ENCODE measurements at regions not wholly inside any gene's neighbourhood (a gene's known extent, or its start where the extent isn't known, plus 50 kb on each side); places are given as distances from the start of the nearest gene placed in this dataset.

- Histone ChIP-seq H3K27ac (ENCODE audit: low read depth, low read length) (no peak overlapping the region), H3K14ac (ENCODE audit: low read length) (no peak overlapping the region), H2BK12ac (ENCODE audit: low read length) (no peak overlapping the region), H3K4me2 (ENCODE audit: low read length) (no peak overlapping the region), H4K8ac (ENCODE audit: low read depth, low read length) (no peak overlapping the region), H4K91ac (ENCODE audit: low read depth, low read length) (no peak overlapping the region), H2AK5ac (ENCODE audit: low read length) (no peak overlapping the region), H3K27me3 (ENCODE audit: insufficient read depth, low read length) (peaks cover 11% of the 10 kb centered on the region), H3K9ac (ENCODE audit: low read length) (no peak overlapping the region), H3K79me1 (ENCODE audit: low read length) (no peaks in the 10 kb centered on the region), H3K4me1 (ENCODE audit: control insufficient read depth in 1 of 2, insufficient read depth in 2 of 2, low read length in 2 of 2) (peaks cover 0 to 1% of the 10 kb centered on the region in 2 experiments), H2AFZ (ENCODE audit: insufficient read depth, low read length, poor library complexity) (no peak overlapping the region), H3K9me3 (ENCODE audit: insufficient read depth, low read depth, low read length) (no peaks in the 10 kb centered on the region), H3K4ac (ENCODE audit: low read depth, low read length) (no peak overlapping the region), H3K23ac (ENCODE audit: low read length) (no peak overlapping the region), H2BK120ac (ENCODE audit: insufficient read depth, low read length, poor library complexity) (no peak overlapping the region), H3K4me3 (ENCODE audit: low read depth, low read length) (no peak overlapping the region), H3K79me2 (ENCODE audit: control insufficient read depth, insufficient read depth, low read length, poor library complexity) (no peaks in the 10 kb centered on the region), H3K18ac (ENCODE audit: low read length) (no peak overlapping the region), H2BK5ac (ENCODE audit: low read depth, low read length, poor library complexity) (no peak overlapping the region), H3K36me3 (ENCODE audit: control insufficient read depth in 1 of 2, insufficient read depth in 2 of 2, low read length in 2 of 2) (no peaks in the 10 kb centered on the region), H4K12ac (ENCODE audit: low read depth, low read length) (no peak overlapping the region)
- DNase-seq = peak; percentile 59 to 82
- WGBS (ENCODE audit: extremely low coverage, insufficient coverage, insufficient read length) = no CpG with 5 or more reads among the region's 7 CpGs
Observed at GRCh38 chr2:120436885-120437603, 91.1 kb downstream of the INHBB start.

GRCh38 chr2:120437604-120438000 is 91.7 kb downstream of the INHBB start:
- Histone ChIP-seq H3K4me2 (ENCODE audit: low read length) (no peak overlapping the region), H3K36me3 (ENCODE audit: control insufficient read depth in 1 of 2, insufficient read depth in 2 of 2, low read length in 2 of 2) (no peaks in the 10 kb centered on the region), H2BK12ac (ENCODE audit: low read length) (no peak overlapping the region), H3K4me1 (ENCODE audit: control insufficient read depth in 1 of 2, insufficient read depth in 2 of 2, low read length in 2 of 2) (peaks cover 5 to 7% of the 10 kb centered on the region in 2 experiments), H3K18ac (ENCODE audit: low read length) (no peak overlapping the region), H3K79me2 (ENCODE audit: control insufficient read depth, insufficient read depth, low read length, poor library complexity) (no peaks in the 10 kb centered on the region), H3K4me3 (ENCODE audit: low read depth, low read length) (no peak overlapping the region), H4K8ac (ENCODE audit: low read depth, low read length) (no peak overlapping the region), H4K12ac (ENCODE audit: low read depth, low read length) (no peak overlapping the region), H3K27me3 (ENCODE audit: insufficient read depth, low read length) (peaks cover 17% of the 10 kb centered on the region), H3K14ac (ENCODE audit: low read length) (no peak overlapping the region), H3K9me3 (ENCODE audit: insufficient read depth, low read depth, low read length) (no peaks in the 10 kb centered on the region), H3K9ac (ENCODE audit: low read length) (no peak overlapping the region), H3K23ac (ENCODE audit: low read length) (no peak overlapping the region), H4K91ac (ENCODE audit: low read depth, low read length) (no peak overlapping the region), H2BK120ac (ENCODE audit: insufficient read depth, low read length, poor library complexity) (no peak overlapping the region), H2AK5ac (ENCODE audit: low read length) (no peak overlapping the region), H3K27ac (ENCODE audit: low read depth, low read length) (no peak overlapping the region), H3K4ac (ENCODE audit: low read depth, low read length) (no peak overlapping the region), H3K79me1 (ENCODE audit: low read length) (no peaks in the 10 kb centered on the region), H2BK5ac (ENCODE audit: low read depth, low read length, poor library complexity) (no peak overlapping the region), H2AFZ (ENCODE audit: insufficient read depth, low read length, poor library complexity) (no peak overlapping the region)
- whole genome bisulfite sequencing (ENCODE audit: extremely low coverage, insufficient coverage, insufficient read length) = no CpG with 5 or more reads among the region's 10 CpGs
- DNase-seq = no peak

GRCh38 chr2:120438301-120439066 is 92.5 kb downstream of the INHBB start:
- no peak overlapping the region for H2AFZ ChIP-seq (ENCODE audit: insufficient read depth, low read length, poor library complexity)
- H3K9ac ChIP-seq (ENCODE audit: low read length) = no peak overlapping the region
- no CpG with 5 or more reads among the region's 13 CpGs for WGBS (ENCODE audit: extremely low coverage, insufficient coverage, insufficient read length)
- no peak overlapping the region for H3K4ac ChIP-seq (ENCODE audit: low read depth, low read length)
- no peak overlapping the region for H3K27ac ChIP-seq (ENCODE audit: low read depth, low read length)
- H2BK12ac ChIP-seq (ENCODE audit: low read length) = no peak overlapping the region
- DNase-seq = no peak
- peaks cover 11 to 12% of the 10 kb centered on the region in 2 experiments for H3K4me1 ChIP-seq (ENCODE audit: control insufficient read depth in 1 of 2, insufficient read depth in 2 of 2, low read length in 2 of 2)
- no peak overlapping the region for H3K14ac ChIP-seq (ENCODE audit: low read length)
- no peaks in the 10 kb centered on the region for H3K9me3 ChIP-seq (ENCODE audit: insufficient read depth, low read depth, low read length)
- no peak overlapping the region for H3K4me3 ChIP-seq (ENCODE audit: low read depth, low read length)
- no peak overlapping the region for H2BK120ac ChIP-seq (ENCODE audit: insufficient read depth, low read length, poor library complexity)
- H3K18ac ChIP-seq (ENCODE audit: low read length) = no peak overlapping the region
- no peak overlapping the region for H4K91ac ChIP-seq (ENCODE audit: low read depth, low read length)
- H4K8ac ChIP-seq (ENCODE audit: low read depth, low read length) = no peak overlapping the region
- H3K23ac ChIP-seq (ENCODE audit: low read length) = no peak overlapping the region
- H4K12ac ChIP-seq (ENCODE audit: low read depth, low read length) = no peak overlapping the region
- peaks cover 18% of the 10 kb centered on the region for H3K27me3 ChIP-seq (ENCODE audit: insufficient read depth, low read length)
- H3K79me2 ChIP-seq (ENCODE audit: control insufficient read depth, insufficient read depth, low read length, poor library complexity) = no peaks in the 10 kb centered on the region
- H3K4me2 ChIP-seq (ENCODE audit: low read length) = no peak overlapping the region
- H2AK5ac ChIP-seq (ENCODE audit: low read length) = no peak overlapping the region
- H3K36me3 ChIP-seq (ENCODE audit: control insufficient read depth in 1 of 2, insufficient read depth in 2 of 2, low read length in 2 of 2) = no peaks in the 10 kb centered on the region
- H3K79me1 ChIP-seq (ENCODE audit: low read length) = no peaks in the 10 kb centered on the region
- no peak overlapping the region for H2BK5ac ChIP-seq (ENCODE audit: low read depth, low read length, poor library complexity)

- no peak overlapping the region for H3K4ac ChIP-seq (ENCODE audit: low read depth, low read length)
- no peak overlapping the region for H4K8ac ChIP-seq (ENCODE audit: low read depth, low read length)
- H3K4me1 ChIP-seq (ENCODE audit: control insufficient read depth in 1 of 2, insufficient read depth in 2 of 2, low read length in 2 of 2) = peaks cover 11 to 12% of the 10 kb centered on the region in 2 experiments
- no peak overlapping the region for H4K91ac ChIP-seq (ENCODE audit: low read depth, low read length)
- H2BK5ac ChIP-seq (ENCODE audit: low read depth, low read length, poor library complexity) = no peak overlapping the region
- H3K79me2 ChIP-seq (ENCODE audit: control insufficient read depth, insufficient read depth, low read length, poor library complexity) = no peaks in the 10 kb centered on the region
- no peak overlapping the region for H4K12ac ChIP-seq (ENCODE audit: low read depth, low read length)
- H3K4me2 ChIP-seq (ENCODE audit: low read length) = no peak overlapping the region
- H2AK5ac ChIP-seq (ENCODE audit: low read length) = no peak overlapping the region
- no peak for DNase-seq
- no peaks in the 10 kb centered on the region for H3K79me1 ChIP-seq (ENCODE audit: low read length)
- no peak overlapping the region for H3K9ac ChIP-seq (ENCODE audit: low read length)
- H2BK12ac ChIP-seq (ENCODE audit: low read length) = no peak overlapping the region
- H3K9me3 ChIP-seq (ENCODE audit: insufficient read depth, low read depth, low read length) = no peaks in the 10 kb centered on the region
- no peak overlapping the region for H3K23ac ChIP-seq (ENCODE audit: low read length)
- no peaks in the 10 kb centered on the region for H3K36me3 ChIP-seq (ENCODE audit: control insufficient read depth in 1 of 2, insufficient read depth in 2 of 2, low read length in 2 of 2)
- no peak overlapping the region for H2AFZ ChIP-seq (ENCODE audit: insufficient read depth, low read length, poor library complexity)
- no peak overlapping the region for H3K14ac ChIP-seq (ENCODE audit: low read length)
- no peak overlapping the region for H2BK120ac ChIP-seq (ENCODE audit: insufficient read depth, low read length, poor library complexity)
- no peak overlapping the region for H3K4me3 ChIP-seq (ENCODE audit: low read depth, low read length)
- peaks cover 18% of the 10 kb centered on the region for H3K27me3 ChIP-seq (ENCODE audit: insufficient read depth, low read length)
- H3K27ac ChIP-seq (ENCODE audit: low read depth, low read length) = no peak overlapping the region
- no peak overlapping the region for H3K18ac ChIP-seq (ENCODE audit: low read length)
Observed at GRCh38 chr2:120439067-120439368, 93.1 kb downstream of the INHBB start.

All from trophoblast cell (in vitro differentiated cells and primary cell).